ENCODE measurements at regions not wholly inside any gene's neighbourhood (a gene's known extent, or its start where the extent isn't known, plus 50 kb on each side); places are given as distances from the start of the nearest gene placed in this dataset.

DNA sequence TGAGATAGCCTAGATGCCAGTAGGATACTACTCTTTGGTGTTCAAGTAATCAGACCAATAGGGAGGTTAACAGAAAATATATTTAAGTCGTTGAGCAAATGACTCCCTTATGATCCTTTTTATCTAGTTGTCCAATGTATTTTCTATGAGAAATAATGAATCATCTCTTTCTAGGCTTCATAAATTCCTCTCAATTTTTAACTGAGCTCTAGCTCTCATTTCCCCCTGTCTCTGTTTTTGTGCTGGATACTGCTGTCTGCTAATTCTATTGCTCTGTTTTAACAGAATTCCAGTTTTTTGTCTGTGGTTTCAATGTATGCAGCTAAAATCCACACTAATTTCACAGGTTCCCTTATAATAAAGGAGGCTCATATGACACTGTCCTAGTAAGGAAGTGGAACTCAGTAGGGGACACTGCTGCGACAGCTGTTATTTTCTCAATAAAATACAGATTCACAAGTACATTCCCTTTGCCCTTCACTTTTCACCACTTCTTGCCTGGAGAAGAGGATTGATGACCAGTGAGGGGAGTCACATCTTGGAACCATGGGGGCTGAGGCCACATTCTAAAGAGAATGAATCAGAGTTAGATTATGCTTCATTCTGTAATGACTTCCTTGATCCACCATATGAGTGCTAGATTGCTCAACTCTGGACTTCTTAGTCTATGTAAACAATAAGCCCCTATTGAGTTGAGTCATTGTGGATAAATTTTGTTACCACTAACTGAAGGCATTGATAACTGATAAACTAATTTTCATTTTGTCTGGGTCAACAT, 558.7 kb upstream of the KCNMB2 start:
- intact Hi-C loops (cut with micrococcal nuclease; ENCODE audit: unreplicated experiment), result no loop called here
- CTCF ChIA-PET, result no interaction called here
- peak; percentile 90 for DNase-seq (ENCODE audit: low spot score)

DNA sequence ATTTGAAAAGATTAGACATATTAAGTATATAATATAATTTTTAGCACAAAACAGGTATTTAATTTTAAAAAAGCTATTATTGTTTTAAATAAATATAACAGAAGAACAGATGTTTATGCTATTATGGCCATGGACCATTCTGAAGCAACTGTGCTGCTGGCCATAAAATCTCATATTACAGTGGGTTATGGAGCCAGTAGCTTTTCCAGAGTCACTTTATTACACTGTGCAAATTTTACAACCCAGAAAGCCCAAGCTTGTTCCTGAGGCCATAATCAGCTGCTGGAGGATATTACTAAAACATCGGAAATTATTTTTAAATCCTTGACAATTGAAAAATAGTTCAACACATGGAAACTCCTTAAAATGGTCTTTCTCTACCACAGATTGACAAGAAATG, 557.3 kb upstream of the KCNMB2 start:
- Histone ChIP-seq H3K27me3 (replicated peaks; ENCODE audit: insufficient read depth, low read depth, low read length, poor library complexity) (no peaks in the 10 kb centered on the region), H3K4me1 (ENCODE audit: insufficient read depth, low read length, poor library complexity, severe bottlenecking) (peaks cover 12% of the 10 kb centered on the region), H3K9me3 (ENCODE audit: low read depth, low read length, poor library complexity, severe bottlenecking) (no peaks in the 10 kb centered on the region), H3K4me3 (ENCODE audit: low read depth, low read length, poor library complexity, severe bottlenecking) (no peak overlapping the region), H3K27ac (ENCODE audit: low read depth, low read length, poor library complexity, severe bottlenecking) (no peak overlapping the region), H3K36me3 (ENCODE audit: insufficient read depth, low read length, poor library complexity, severe bottlenecking) (no peaks in the 10 kb centered on the region)
- CTCF ChIA-PET, result no interaction called here
- BruUV-seq (replicated peaks), result no TSS peak
- DNase-seq (ENCODE audit: low spot score), result no peak
- POLR2A ChIA-PET (ENCODE audit: low non-redundant PET), result no interaction called here
- intact Hi-C loops (cut with micrococcal nuclease; ENCODE audit: unreplicated experiment), result no loop called here
- TF ChIP-seq, protein P1, sequence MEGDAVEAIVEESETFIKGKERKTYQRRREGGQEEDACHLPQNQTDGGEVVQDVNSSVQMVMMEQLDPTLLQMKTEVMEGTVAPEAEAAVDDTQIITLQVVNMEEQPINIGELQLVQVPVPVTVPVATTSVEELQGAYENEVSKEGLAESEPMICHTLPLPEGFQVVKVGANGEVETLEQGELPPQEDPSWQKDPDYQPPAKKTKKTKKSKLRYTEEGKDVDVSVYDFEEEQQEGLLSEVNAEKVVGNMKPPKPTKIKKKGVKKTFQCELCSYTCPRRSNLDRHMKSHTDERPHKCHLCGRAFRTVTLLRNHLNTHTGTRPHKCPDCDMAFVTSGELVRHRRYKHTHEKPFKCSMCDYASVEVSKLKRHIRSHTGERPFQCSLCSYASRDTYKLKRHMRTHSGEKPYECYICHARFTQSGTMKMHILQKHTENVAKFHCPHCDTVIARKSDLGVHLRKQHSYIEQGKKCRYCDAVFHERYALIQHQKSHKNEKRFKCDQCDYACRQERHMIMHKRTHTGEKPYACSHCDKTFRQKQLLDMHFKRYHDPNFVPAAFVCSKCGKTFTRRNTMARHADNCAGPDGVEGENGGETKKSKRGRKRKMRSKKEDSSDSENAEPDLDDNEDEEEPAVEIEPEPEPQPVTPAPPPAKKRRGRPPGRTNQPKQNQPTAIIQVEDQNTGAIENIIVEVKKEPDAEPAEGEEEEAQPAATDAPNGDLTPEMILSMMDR (conservative IDR thresholded peaks at IDR 0.05; ENCODE audit: low read depth, low read length), result no peak
- TF ChIP-seq EZH2 (IDR thresholded peaks at IDR 0.05; ENCODE audit: borderline replicate concordance, low read depth, low read length, poor library complexity, severe bottlenecking), result no peak

More for the DNA sequence above, 558.7 kb upstream of the KCNMB2 start:
- H3K36me3 ChIP-seq (ENCODE audit: insufficient read depth, low read length, poor library complexity, severe bottlenecking), result no peaks in the 10 kb centered on the region
- H3K4me3 ChIP-seq (ENCODE audit: low read depth, low read length, poor library complexity, severe bottlenecking), result no peak overlapping the region
- no TSS peak for BruUV-seq (replicated peaks)
- H3K27me3 ChIP-seq (replicated peaks; ENCODE audit: insufficient read depth, low read depth, low read length, poor library complexity), result no peaks in the 10 kb centered on the region
- no peak for TF ChIP-seq EZH2 (IDR thresholded peaks at IDR 0.05; ENCODE audit: borderline replicate concordance, low read depth, low read length, poor library complexity, severe bottlenecking)
- no peaks in the 10 kb centered on the region for H3K9me3 ChIP-seq (ENCODE audit: low read depth, low read length, poor library complexity, severe bottlenecking)
- H3K4me1 ChIP-seq (ENCODE audit: insufficient read depth, low read length, poor library complexity, severe bottlenecking), result peaks cover 12% of the 10 kb centered on the region
- POLR2A ChIA-PET (ENCODE audit: low non-redundant PET), result no interaction called here
- H3K27ac ChIP-seq (ENCODE audit: low read depth, low read length, poor library complexity, severe bottlenecking), result no peak overlapping the region

DNA sequence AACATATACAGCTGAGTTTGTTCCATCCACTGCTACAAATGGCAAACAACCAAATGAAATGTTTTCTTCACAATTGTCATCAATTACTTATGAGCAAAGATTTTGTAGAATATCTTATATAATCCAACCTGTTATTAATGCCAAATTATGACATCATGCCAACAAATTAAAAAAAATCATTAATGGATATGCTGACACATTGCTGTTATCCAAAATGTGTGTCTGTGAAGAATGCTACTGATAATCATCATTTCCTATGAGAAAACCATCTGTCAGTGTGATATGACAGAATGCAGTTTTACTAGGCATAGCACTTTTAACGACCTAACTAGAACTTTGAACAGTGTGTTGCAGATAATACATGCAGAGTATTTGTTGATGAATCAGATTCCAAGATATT, 556.5 kb upstream of the KCNMB2 start:
- H3K36me3 ChIP-seq (ENCODE audit: insufficient read depth, low read length, poor library complexity, severe bottlenecking), result no peaks in the 10 kb centered on the region
- no peak for DNase-seq (ENCODE audit: low spot score)
- TF ChIP-seq EZH2 (IDR thresholded peaks at IDR 0.05; ENCODE audit: borderline replicate concordance, low read depth, low read length, poor library complexity, severe bottlenecking), result no peak
- peaks cover 12% of the 10 kb centered on the region for H3K4me1 ChIP-seq (ENCODE audit: insufficient read depth, low read length, poor library complexity, severe bottlenecking)
- no peaks in the 10 kb centered on the region for H3K9me3 ChIP-seq (ENCODE audit: low read depth, low read length, poor library complexity, severe bottlenecking)
- ChIA-PET CTCF (no interaction called here), POLR2A (ENCODE audit: low non-redundant PET) (no interaction called here)
- H3K27ac ChIP-seq (ENCODE audit: low read depth, low read length, poor library complexity, severe bottlenecking), result no peak overlapping the region
- H3K27me3 ChIP-seq (replicated peaks; ENCODE audit: insufficient read depth, low read depth, low read length, poor library complexity), result no peaks in the 10 kb centered on the region
- no peak overlapping the region for H3K4me3 ChIP-seq (ENCODE audit: low read depth, low read length, poor library complexity, severe bottlenecking)
- no TSS peak for BruUV-seq (replicated peaks)
- intact Hi-C loops (cut with micrococcal nuclease; ENCODE audit: unreplicated experiment), result no loop called here

DNA sequence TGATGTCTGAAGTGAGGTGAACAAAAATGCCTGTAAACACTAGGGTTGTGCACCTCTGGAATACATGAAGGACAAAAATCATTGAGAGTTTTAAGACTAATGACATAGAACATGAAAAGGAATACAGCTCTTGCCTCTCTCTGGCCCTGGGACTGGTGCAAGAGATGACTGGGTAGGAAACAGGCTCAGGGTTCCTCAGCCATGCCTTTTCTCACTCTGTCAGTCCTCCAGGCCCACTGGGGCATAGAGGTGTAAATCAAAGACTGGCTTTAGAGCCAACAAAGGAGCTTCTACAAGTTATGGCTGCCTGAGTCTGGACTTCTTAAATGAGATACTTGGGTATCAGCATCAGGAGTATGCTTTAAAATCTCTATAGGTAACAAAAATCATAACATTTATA, 554.7 kb upstream of the KCNMB2 start:
- no peak for DNase-seq (ENCODE audit: low spot score)
- H3K4me3 ChIP-seq (ENCODE audit: low read depth, low read length, poor library complexity, severe bottlenecking), result no peak overlapping the region
- TF ChIP-seq, protein P1 (conservative IDR thresholded peaks at IDR 0.05; ENCODE audit: low read depth, low read length), result no peak
- no peak for TF ChIP-seq EZH2 (IDR thresholded peaks at IDR 0.05; ENCODE audit: borderline replicate concordance, low read depth, low read length, poor library complexity, severe bottlenecking)
- H3K27ac ChIP-seq (ENCODE audit: low read depth, low read length, poor library complexity, severe bottlenecking), result no peak overlapping the region
- no peaks in the 10 kb centered on the region for H3K9me3 ChIP-seq (ENCODE audit: low read depth, low read length, poor library complexity, severe bottlenecking)
- no TSS peak for BruUV-seq (replicated peaks)
- peaks cover 23% of the 10 kb centered on the region for H3K4me1 ChIP-seq (ENCODE audit: insufficient read depth, low read length, poor library complexity, severe bottlenecking)
- ChIA-PET CTCF (no interaction called here), POLR2A (ENCODE audit: low non-redundant PET) (no interaction called here)
- H3K36me3 ChIP-seq (ENCODE audit: insufficient read depth, low read length, poor library complexity, severe bottlenecking), result no peaks in the 10 kb centered on the region
- intact Hi-C loops (cut with micrococcal nuclease; ENCODE audit: unreplicated experiment), result no loop called here
- H3K27me3 ChIP-seq (replicated peaks; ENCODE audit: insufficient read depth, low read depth, low read length, poor library complexity), result no peaks in the 10 kb centered on the region

Data from A673 (cell line).